ENCODE measurements at regions not wholly inside any gene's neighbourhood (a gene's known extent, or its start where the extent isn't known, plus 50 kb on each side); places are given as distances from the start of the nearest gene placed in this dataset.

- intact Hi-C loops (cut with DNase I), result no loop called here
- ATAC-seq (ENCODE audit: poor library complexity) (no peak), DNase-seq (no peak)
These were observed 408.1 kb upstream of the ZNF608 start for GRCh38 chr5:125154301-125155110.

- DNase-seq (no peak), ATAC-seq (ENCODE audit: poor library complexity) (peak; percentile 27)
- intact Hi-C loops (cut with DNase I), result no loop called here
These were observed 414.5 kb upstream of the ZNF608 start for GRCh38 chr5:125160787-125161502.

- no peak for DNase-seq
- intact Hi-C loops (cut with DNase I), result no loop called here
- ATAC-seq (ENCODE audit: poor library complexity), result no peak
These were observed 416.3 kb upstream of the ZNF608 start for GRCh38 chr5:125162714-125163113.

GRCh38 chr5:125169396-125169795, 423.0 kb upstream of the ZNF608 start:
- intact Hi-C loops (cut with DNase I), result no loop called here
- ATAC-seq (ENCODE audit: poor library complexity) (no peak), DNase-seq (no peak)

- ATAC-seq (ENCODE audit: poor library complexity), result no peak
- DNase-seq, result no peak
- intact Hi-C loops (cut with DNase I), result no loop called here
These were observed 425.2 kb upstream of the ZNF608 start for GRCh38 chr5:125171641-125172040.

GRCh38 chr5:125175348-125176004, 429.0 kb upstream of the ZNF608 start:
- DNase-seq, result no peak
- intact Hi-C loops (cut with DNase I), result no loop called here
- peak; percentile 36 for ATAC-seq (ENCODE audit: poor library complexity)

- no peak for ATAC-seq (ENCODE audit: poor library complexity)
These were observed 429.6 kb upstream of the ZNF608 start for GRCh38 chr5:125176005-125176390.

GRCh38 chr5:125177340-125177739, 430.9 kb upstream of the ZNF608 start:
- intact Hi-C loops (cut with DNase I), result no loop called here
- DNase-seq, result no peak

More at GRCh38 chr5:125176005-125176390, 429.6 kb upstream of the ZNF608 start:
- intact Hi-C loops (cut with DNase I), result no loop called here
- DNase-seq, result no peak

GRCh38 chr5:125179612-125180011, 433.2 kb upstream of the ZNF608 start:
- intact Hi-C loops (cut with DNase I), result loop anchor here (10.0 kb wide), 1 partner anchor 135 kb away; no protein-coding TSS in a partner anchor
- no peak for ATAC-seq (ENCODE audit: poor library complexity)
- DNase-seq, result no peak

More at GRCh38 chr5:125177340-125177739, 430.9 kb upstream of the ZNF608 start:
- ATAC-seq (ENCODE audit: poor library complexity), result no peak

- ATAC-seq (ENCODE audit: poor library complexity), result no peak
- intact Hi-C loops (cut with DNase I), result loop anchor here (10.0 kb wide), 1 partner anchor 136 kb away; no protein-coding TSS in a partner anchor
- DNase-seq, result no peak
These were observed 433.9 kb upstream of the ZNF608 start for GRCh38 chr5:125180231-125180829.

- DNase-seq, result no peak
- ATAC-seq (ENCODE audit: poor library complexity), result no peak
- intact Hi-C loops (cut with DNase I), result loop anchor here (10.0 kb wide), 1 partner anchor 136 kb away; no protein-coding TSS in a partner anchor
These were observed 434.7 kb upstream of the ZNF608 start for GRCh38 chr5:125181159-125181558.

GRCh38 chr5:125181955-125182354, 435.5 kb upstream of the ZNF608 start:
- DNase-seq (no peak), ATAC-seq (ENCODE audit: poor library complexity) (no peak)
- intact Hi-C loops (cut with DNase I), result loop anchor here (10.0 kb wide), 1 partner anchor 137 kb away; no protein-coding TSS in a partner anchor

- intact Hi-C loops (cut with DNase I), result loop anchor here (10.0 kb wide), 1 partner anchor 141 kb away; no protein-coding TSS in a partner anchor
- ATAC-seq (ENCODE audit: poor library complexity), result no peak
- DNase-seq, result no peak
These were observed 439.3 kb upstream of the ZNF608 start for GRCh38 chr5:125185740-125186139.

GRCh38 chr5:125186911-125187375, 440.5 kb upstream of the ZNF608 start:
- ATAC-seq (ENCODE audit: poor library complexity), result peak; percentile 83
- intact Hi-C loops (cut with DNase I), result loop anchor here (10.0 kb wide), 1 partner anchor 142 kb away; no protein-coding TSS in a partner anchor
- DNase-seq, result no peak

- DNase-seq, result no peak
- no peak for ATAC-seq (ENCODE audit: poor library complexity)
- intact Hi-C loops (cut with DNase I), result loop anchor here (10.0 kb wide), 1 partner anchor 145 kb away; no protein-coding TSS in a partner anchor
These were observed 443.1 kb upstream of the ZNF608 start for GRCh38 chr5:125189531-125189941.

- intact Hi-C loops (cut with DNase I), result no loop called here
- ATAC-seq (ENCODE audit: poor library complexity), result no peak
- DNase-seq, result no peak
These were observed 444.0 kb upstream of the ZNF608 start for GRCh38 chr5:125190232-125191087.

- ATAC-seq (ENCODE audit: poor library complexity), result no peak
- intact Hi-C loops (cut with DNase I), result no loop called here
- DNase-seq, result no peak
These were observed 448.4 kb upstream of the ZNF608 start for GRCh38 chr5:125194883-125195282.
